T-helper 2 cell treated with Interferon-gamma antibody and Interleukin-4, amounts not matched to agents 5 μg/mL and 100 μg/mL, for 36 hours (primary cell): ENCODE measurements at regions not wholly inside any gene's neighbourhood (a gene's known extent, or its start where the extent isn't known, plus 50 kb on each side); places are given as distances from the start of the nearest gene placed in this dataset.
"Not testable (repeated sequence)": the region's sequence is repeated elsewhere in the genome, so short reads cannot be mapped to it uniquely, and the experiment has no call there.

ENCODE experiments used
- DNase-seq: peaks from one replicate; pipeline ENCODE4 v3.0.0; 2021; ENCODE audit warnings: low spot score
- H3K27ac Mint-ChIP-seq: one replicate; pipeline ENCODE4 v1.8.0; 2021; ENCODE audit warnings: mild to moderate bottlenecking, mixed read lengths
- H3K27me3 Mint-ChIP-seq: one replicate; pipeline ENCODE4 v1.8.0; 2021; ENCODE audit warnings: low read depth, mixed read lengths
- H3K36me3 Mint-ChIP-seq: one replicate; pipeline ENCODE4 v1.8.0; 2021; ENCODE audit warnings: low read depth, mixed read lengths
- H3K4me1 Mint-ChIP-seq: one replicate; pipeline ENCODE4 v1.8.0; 2021; ENCODE audit warnings: low read depth, mixed read lengths
- H3K4me3 Mint-ChIP-seq: one replicate; pipeline ENCODE4 v1.8.0; 2022; ENCODE audit warnings: mild to moderate bottlenecking, moderate library complexity, mixed read lengths
- H3K9me3 Mint-ChIP-seq: one replicate; pipeline ENCODE4 v1.8.0; 2021; ENCODE audit warnings: mixed read lengths

- no peak for DNase-seq
- H3K4me1 Mint-ChIP-seq, result peaks cover 6% of the 10 kb centered on the region
- H3K9me3 Mint-ChIP-seq, result no peaks in the 10 kb centered on the region
- H3K4me3 Mint-ChIP-seq, result no peak overlapping the region
- H3K36me3 Mint-ChIP-seq, result no peaks in the 10 kb centered on the region
- H3K27me3 Mint-ChIP-seq, result peaks cover 3% of the 10 kb centered on the region
- H3K27ac Mint-ChIP-seq, result no peak overlapping the region
Measured at GRCh38 chr3:194874783-194875182, 189.1 kb downstream of the FAM43A start.

DNA sequence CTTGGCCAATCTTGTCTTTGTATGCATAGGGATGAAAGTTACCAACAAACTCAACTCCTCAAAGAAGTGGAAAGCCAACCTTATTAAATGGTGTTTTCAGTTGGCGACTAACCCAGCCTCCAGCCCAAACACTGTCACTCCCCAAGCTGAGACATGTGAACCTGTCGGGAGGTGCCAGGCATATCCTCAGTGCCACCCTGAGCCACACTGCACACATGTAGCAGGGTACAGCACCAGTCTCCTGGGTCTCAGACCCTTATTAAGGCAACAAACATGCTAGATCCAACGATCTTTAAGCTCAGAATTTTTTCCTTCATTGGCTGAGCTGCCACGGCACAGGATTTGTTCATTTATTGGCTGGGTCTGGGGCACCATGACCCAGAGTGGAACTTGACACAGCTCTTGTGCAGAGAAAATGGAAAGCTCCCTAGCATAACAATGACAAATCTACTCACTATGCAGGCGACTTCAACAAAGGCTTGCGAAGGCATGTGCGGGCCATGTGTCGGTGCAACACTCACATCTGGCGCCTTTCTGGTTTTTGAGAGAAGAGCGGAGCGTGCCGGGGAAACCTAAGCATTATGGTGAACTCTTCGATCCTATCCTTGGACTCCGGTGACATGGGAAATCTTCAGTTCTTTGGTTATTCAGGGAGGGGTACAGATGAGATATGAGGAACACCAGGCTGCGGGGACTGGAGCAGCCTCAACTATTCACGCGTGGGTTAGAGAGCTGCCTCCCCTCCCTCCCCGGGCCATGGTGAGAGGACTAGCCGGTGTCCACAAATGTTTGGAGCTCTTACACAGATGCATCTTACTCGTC, 190.1 kb downstream of the FAM43A start:
- no peak overlapping the region for H3K4me3 Mint-ChIP-seq
- DNase-seq, result no peak
- H3K36me3 Mint-ChIP-seq, result no peaks in the 10 kb centered on the region
- H3K27ac Mint-ChIP-seq, result no peak overlapping the region
- H3K9me3 Mint-ChIP-seq, result no peaks in the 10 kb centered on the region
- H3K4me1 Mint-ChIP-seq, result peaks cover 6% of the 10 kb centered on the region
- peaks cover 3% of the 10 kb centered on the region for H3K27me3 Mint-ChIP-seq

DNA sequence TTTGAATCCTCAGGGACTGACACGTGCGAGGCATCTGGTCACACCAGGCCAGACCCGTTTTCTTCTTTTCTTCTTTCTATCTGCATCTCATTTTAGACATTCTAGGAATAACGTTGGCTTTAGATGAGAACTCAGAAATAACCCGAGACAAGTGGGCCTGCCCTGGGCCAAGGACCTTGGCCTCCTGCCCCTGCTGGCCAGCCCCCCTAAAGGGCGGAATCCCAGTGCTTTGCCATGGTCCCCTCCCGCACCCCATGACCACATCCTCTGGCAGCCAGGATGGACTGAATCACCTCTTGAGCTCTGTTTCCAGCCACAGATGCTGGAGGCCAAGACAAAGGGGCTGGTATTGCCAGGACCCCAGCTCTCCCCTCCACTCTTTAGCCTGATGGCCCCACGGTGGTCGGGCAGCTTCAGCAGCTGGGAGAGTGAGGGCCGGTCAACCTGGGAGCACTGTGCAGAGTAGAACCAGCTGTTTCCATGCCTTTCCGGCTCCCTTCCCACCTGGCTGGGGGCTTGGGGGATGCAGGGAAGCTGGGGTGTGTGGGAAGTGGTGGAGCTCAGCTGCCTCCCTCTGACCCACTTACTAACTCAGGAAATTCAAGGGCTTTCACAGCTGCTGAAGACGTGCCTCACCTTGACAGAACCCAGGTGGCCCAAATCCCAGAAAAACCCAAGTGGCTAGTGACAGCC, 190.9 kb downstream of the FAM43A start:
- Mint-ChIP-seq H3K36me3 (no peaks in the 10 kb centered on the region), H3K4me1 (peaks cover 6% of the 10 kb centered on the region), H3K27me3 (peaks cover 3% of the 10 kb centered on the region), H3K4me3 (no peak overlapping the region), H3K9me3 (no peaks in the 10 kb centered on the region), H3K27ac (no peak overlapping the region)
- no peak for DNase-seq

- no peaks in the 10 kb centered on the region for H3K36me3 Mint-ChIP-seq
- H3K27ac Mint-ChIP-seq, result no peak overlapping the region
- peaks cover 3% of the 10 kb centered on the region for H3K27me3 Mint-ChIP-seq
- H3K9me3 Mint-ChIP-seq, result no peaks in the 10 kb centered on the region
- H3K4me3 Mint-ChIP-seq, result no peak overlapping the region
- no peak for DNase-seq
- peaks cover 6% of the 10 kb centered on the region for H3K4me1 Mint-ChIP-seq
Measured at GRCh38 chr3:194877291-194878119, 191.8 kb downstream of the FAM43A start.

- Mint-ChIP-seq H3K9me3 (peaks cover 7% of the 10 kb centered on the region), H3K4me1 (peaks cover 6% of the 10 kb centered on the region), H3K27ac (no peak overlapping the region), H3K4me3 (no peak overlapping the region), H3K27me3 (peaks cover 3% of the 10 kb centered on the region), H3K36me3 (no peaks in the 10 kb centered on the region)
- DNase-seq, result no peak
Measured at GRCh38 chr3:194879126-194879877, 193.6 kb downstream of the FAM43A start.

- peaks cover 3% of the 10 kb centered on the region for H3K27me3 Mint-ChIP-seq
- H3K36me3 Mint-ChIP-seq, result no peaks in the 10 kb centered on the region
- peaks cover 6% of the 10 kb centered on the region for H3K4me1 Mint-ChIP-seq
- no peak overlapping the region for H3K27ac Mint-ChIP-seq
- no peak overlapping the region for H3K4me3 Mint-ChIP-seq
- H3K9me3 Mint-ChIP-seq, result peaks cover 9% of the 10 kb centered on the region
- DNase-seq, result no peak
Measured at GRCh38 chr3:194879991-194880939, 194.6 kb downstream of the FAM43A start.

GRCh38 chr3:194880940-194881925, 195.6 kb downstream of the FAM43A start:
- H3K4me3 Mint-ChIP-seq, result no peak overlapping the region
- no peak overlapping the region for H3K27ac Mint-ChIP-seq
- DNase-seq, result no peak
- peaks cover 6% of the 10 kb centered on the region for H3K4me1 Mint-ChIP-seq
- H3K36me3 Mint-ChIP-seq, result no peaks in the 10 kb centered on the region
- peaks cover 3% of the 10 kb centered on the region for H3K27me3 Mint-ChIP-seq
- peaks cover 9% of the 10 kb centered on the region for H3K9me3 Mint-ChIP-seq

DNA sequence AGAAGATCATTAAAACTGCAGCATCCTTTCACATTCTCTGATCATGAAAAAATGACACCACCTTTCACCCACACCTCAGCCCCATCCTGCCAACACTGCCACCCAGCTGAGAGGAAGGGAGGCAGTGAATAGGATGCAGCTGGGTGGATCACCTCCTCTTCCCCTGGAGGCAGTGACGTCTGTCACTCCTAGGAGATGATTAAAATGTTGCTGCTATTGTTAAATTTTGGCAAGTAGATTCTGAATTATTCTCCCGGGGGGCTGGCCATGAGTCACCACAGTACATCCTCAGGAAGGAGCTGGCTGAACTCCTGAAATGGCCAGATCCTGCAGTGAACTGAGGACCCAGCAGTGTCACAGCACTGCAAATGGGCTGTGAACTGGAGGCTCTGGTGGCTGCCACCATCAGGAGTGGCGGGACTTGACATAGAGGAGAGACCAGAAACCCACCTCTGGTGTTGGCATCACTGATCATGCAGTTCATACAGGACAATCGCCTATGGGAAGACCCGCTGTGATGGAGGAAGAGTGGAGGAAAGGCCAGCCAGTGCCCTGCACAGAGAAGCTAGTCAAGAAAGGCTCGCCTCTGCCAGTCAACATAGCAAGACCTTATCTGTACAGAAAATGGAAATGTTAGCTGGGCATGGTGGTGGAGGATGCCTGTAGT, 199.1 kb downstream of the FAM43A start:
- Mint-ChIP-seq H3K36me3 (no peaks in the 10 kb centered on the region), H3K4me1 (no peaks in the 10 kb centered on the region), H3K27ac (no peak overlapping the region), H3K4me3 (no peak overlapping the region), H3K9me3 (peaks cover 9% of the 10 kb centered on the region), H3K27me3 (peaks cover 6% of the 10 kb centered on the region)
- DNase-seq, result no peak

GRCh38 chr3:194885766-194886165, 200.1 kb downstream of the FAM43A start:
- Mint-ChIP-seq H3K27ac (no peak overlapping the region), H3K4me1 (no peaks in the 10 kb centered on the region), H3K9me3 (peaks cover 9% of the 10 kb centered on the region), H3K36me3 (no peaks in the 10 kb centered on the region), H3K27me3 (peaks cover 6% of the 10 kb centered on the region), H3K4me3 (no peak overlapping the region)
- no peak for DNase-seq

- H3K4me1 Mint-ChIP-seq, result no peaks in the 10 kb centered on the region
- no peak overlapping the region for H3K27ac Mint-ChIP-seq
- no peaks in the 10 kb centered on the region for H3K36me3 Mint-ChIP-seq
- peaks cover 9% of the 10 kb centered on the region for H3K9me3 Mint-ChIP-seq
- H3K4me3 Mint-ChIP-seq, result no peak overlapping the region
- no peak for DNase-seq
- H3K27me3 Mint-ChIP-seq, result peaks cover 6% of the 10 kb centered on the region
Measured at GRCh38 chr3:194886836-194887235, 201.2 kb downstream of the FAM43A start.

DNA sequence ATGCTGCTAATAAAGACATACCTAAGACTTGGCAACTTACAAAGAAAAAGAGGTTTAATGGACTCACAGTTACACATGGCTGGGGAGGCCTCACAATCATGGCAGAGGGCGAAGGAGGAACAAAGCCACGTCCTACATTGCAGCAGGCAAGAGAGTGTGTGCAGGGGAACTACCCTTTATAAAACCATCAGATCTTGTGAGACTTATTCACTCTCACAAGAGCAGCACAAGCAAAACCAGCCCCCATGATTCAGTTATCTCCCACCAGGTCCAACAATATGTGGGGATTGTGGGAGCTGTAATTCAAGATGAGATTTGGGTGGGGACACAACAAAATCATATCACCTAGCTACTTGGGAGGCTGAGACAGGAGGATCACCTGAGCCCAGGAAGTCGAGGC, 202.4 kb downstream of the FAM43A start:
- H3K27ac Mint-ChIP-seq, H3K36me3 Mint-ChIP-seq, DNase-seq, H3K27me3 Mint-ChIP-seq, H3K4me3 Mint-ChIP-seq, H3K9me3 Mint-ChIP-seq, H3K4me1 Mint-ChIP-seq: not testable (repeated sequence)
